GM21825 (cell line): ENCODE measurements at regions not wholly inside any gene's neighbourhood (a gene's known extent, or its start where the extent isn't known, plus 50 kb on each side); places are given as distances from the start of the nearest gene placed in this dataset.
"Not testable (repeated sequence)": the region's sequence is repeated elsewhere in the genome, so short reads cannot be mapped to it uniquely, and the experiment has no call there.

Source experiments
- ATAC-seq: cut with Tn5 transposase; IDR thresholded peaks from one replicate; pipeline ENCODE4 v1.9.1; 2021; ENCODE audit warnings: mild to moderate bottlenecking, moderate library complexity; ENCODE audit not compliant: unreplicated experiment

DNA sequence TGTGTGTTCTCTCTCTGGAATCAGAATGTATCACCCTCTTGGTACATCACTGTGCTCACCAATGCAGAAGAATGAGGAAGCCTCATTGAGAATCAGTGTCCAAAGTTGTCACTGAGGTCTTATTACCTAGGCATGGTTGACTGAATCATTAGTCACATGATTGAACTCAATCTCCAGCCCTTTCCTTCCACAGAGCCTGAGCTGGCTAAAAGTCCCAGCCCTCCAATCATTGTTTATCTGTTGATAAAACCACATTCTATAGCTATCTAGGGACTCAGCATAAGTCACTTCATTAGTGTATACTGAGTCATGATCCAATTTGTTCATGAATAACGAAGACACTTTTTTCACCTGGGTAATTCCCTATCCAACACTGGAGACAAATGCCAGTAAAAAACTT is 396.8 kb downstream of the TRAM1L1 start:
- no peak for ATAC-seq

DNA sequence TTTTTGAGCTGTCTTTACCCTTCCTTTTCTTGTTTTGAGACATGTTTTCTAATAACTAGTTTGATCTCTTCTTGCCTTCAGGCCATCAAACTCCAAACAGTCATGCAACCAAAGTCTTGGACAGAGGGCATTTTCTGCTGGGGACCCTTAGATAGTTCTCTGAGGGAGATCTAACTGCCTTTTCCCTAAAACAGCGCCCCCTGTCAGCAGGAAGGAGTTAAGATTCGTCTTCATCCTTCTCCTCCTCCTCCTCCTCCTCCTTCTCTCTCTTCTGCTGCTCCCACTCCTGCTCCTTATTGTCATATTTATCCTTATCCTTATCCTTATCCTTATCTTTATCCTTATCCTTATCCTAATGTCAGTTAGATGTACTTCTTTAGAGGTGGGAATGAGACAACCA is 417.2 kb downstream of the TRAM1L1 start:
- no peak for ATAC-seq

DNA sequence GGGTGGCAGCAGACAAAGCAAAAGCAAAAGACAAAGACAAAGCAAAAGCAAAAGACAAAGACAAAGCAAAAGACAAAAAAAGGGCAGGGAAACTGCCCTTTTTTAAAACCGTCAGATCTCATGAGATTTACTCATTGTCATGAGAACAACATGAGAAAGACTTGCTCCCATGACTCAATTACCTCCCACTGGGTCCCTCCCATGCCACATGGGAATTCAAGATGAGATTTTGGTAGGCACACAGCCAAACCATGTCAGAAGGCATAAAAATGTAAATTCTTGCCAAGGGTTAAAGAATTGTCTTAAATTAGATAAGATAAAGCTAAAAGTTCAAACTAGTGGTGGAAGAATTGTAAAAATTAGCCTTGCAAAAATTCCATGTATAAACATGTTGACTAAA is 419.7 kb downstream of the TRAM1L1 start:
- no peak for ATAC-seq

DNA sequence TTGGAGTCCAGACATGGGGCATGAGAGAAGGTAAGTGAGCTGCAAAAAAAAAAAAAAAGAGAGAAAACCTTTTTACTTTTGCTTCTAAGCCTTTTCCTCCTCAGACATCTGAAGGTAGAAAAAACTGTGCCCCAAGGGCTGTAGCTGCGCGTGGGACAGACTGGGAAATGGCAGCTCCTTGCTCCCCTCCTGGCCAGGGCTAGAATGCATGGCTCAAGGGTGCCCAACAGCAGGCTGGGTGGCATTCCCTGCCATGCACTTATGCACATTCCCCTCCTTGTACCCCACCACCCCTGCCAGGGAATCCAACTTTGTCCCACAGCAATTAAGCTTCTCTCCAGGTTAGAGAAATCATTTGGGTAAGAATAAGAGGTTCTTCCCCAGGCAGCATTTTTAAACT is 421.2 kb downstream of the TRAM1L1 start:
- ATAC-seq: no peak

DNA sequence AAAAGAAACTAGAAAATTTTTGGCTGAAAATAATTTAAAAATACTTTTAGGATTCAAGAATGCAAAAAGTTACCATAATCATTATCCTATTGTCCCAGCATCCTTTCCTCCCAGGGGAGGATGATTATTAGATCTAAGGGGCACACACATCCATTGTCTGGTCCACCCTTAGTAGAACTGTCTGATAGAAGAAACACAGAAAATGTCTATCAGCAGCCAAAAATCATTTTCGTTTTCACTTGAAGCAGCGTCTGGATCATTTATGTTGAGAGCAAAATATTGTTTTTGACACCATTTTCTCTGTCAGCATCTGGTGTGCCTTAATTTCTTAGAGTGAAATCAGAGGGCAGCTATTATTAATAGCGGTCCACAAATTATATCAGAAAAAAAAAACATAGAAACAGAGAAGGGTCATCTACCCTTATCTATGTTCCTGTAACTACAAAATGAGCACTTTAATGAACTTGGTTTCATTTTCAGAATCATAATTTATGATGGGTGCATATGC is 446.3 kb downstream of the TRAM1L1 start:
- no peak for ATAC-seq

DNA sequence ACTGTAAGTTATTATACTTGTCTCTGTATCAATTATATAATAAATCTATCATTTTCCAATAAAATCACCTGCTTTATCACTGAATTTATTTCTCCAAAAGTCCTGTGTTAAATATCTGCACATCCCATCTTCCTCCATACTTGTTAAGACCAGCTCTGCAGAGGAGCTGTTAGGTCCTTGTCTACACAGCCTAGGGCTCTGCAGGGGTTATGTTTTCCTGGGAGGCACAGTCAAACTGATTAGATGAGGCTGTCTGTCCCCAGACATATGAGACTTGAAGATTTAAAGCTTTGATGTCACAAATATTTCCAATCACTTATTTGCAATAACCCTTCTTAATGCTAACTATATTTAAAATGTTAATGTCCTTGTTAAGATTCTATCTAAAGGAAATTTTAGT is 446.8 kb downstream of the TRAM1L1 start:
- no peak for ATAC-seq

DNA sequence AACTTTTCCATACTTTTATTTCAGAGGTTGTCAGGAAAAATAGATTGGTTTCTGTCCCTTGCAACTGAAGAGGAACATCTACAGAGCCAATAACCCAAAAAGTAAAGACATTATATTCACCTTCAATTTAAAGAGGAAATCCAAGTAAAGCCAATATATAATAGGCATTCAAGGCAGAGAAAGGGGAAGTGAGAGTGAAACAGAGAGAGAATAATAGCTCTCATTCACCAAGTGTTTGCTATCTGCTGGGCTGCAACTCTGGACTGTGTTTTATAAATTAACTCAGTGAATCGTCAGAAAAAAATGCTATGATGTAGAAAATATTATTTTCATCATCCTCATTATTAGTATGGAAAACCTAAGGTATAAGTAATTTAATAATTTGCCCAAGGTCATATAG is 448.5 kb downstream of the TRAM1L1 start:
- ATAC-seq: peak; percentile 97

DNA sequence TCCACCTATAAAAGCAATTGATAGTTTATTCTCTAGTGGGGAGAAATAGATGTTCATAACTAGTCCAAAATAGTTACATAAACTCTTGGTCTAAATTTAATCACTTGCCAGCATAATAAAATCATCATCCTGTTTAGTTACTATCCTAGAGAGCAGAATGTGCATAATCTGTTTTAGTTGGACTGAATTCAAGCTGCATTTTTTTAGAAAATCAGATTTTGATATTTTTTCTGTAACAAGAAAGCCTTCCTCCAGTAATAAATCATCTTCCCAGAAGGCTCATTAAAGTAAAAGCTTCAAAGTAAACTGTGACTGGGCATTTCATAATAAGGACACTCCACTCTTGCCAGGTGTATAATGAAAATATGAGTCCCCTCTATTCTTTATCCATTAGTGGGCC is 453.1 kb downstream of the TRAM1L1 start:
- ATAC-seq: no peak

DNA sequence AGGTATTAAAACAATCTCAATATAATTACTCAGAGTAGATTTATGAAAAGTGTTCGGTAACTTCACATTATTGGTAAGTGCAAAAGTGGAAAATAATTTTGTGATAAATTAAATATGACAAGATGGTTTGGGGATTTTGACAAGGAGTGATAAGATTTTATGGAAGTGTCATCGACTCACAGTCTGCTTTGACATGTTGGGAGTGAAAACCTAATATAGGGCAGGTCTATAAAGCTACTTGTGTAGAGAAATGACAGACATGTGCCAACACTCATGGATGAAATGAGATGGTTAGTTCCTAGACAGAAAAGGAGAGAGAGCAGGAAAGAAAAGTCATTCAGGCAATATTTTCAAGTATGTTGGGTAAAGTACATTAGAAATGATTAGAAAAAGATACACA is 456.8 kb downstream of the TRAM1L1 start:
- no peak for ATAC-seq

DNA sequence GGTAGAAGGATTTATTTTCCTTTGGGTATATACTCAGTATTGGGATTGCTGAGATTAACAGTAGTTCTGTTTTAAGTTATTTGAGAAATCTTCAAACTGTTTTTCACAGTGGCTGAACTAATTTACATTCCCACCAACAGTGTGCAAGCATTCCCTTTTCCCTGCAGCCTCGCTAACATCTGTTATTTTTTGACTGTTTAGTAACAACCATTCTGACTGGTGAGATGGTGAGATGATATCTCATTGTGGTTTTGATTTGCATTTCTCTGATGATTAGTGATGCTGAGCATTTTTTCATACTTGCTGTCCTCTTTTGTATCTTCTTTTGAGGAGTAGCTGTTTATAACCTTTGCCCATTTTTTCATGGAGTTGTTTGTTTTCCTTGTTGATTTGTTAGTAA is 457.8 kb downstream of the TRAM1L1 start:
- ATAC-seq: no peak

DNA sequence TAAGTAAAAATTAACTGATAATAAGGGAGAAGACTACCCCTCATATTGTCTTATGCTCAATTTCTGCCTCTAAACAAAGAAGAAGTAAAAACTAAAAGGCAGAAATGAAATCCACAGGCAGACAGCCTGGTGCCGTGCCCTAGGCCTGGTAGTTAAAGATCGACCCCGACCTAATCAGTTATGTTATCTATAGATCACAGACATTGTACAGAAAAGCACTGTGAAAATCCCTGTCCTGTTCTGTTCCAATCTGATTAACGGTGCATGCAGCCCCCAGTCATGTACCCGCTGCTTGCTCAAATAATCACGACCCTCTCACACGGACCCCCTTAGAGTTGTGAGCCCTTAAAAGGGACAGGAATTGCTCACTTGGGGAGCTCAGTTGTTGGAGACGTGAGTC is 465.9 kb downstream of the TRAM1L1 start:
- ATAC-seq: not testable (repeated sequence)

DNA sequence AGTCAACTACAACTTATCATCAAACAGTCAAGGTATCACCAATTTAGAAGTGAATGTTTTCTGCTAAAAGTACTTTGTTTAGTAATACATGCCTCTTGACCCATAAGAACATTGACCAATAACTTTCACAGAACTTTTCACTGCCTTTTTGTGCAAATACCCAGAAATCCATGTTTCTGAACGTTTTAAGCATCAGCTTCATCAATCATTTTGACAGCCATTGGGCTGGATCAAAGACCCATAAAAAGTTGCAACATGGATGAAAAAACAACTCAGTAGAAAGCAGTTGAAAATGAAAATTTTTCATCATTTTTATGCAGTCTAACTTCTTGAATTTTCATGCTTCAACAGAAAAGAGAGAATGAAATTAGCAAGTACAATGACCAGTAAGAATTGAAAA is 466.7 kb downstream of the TRAM1L1 start:
- ATAC-seq: no peak

DNA sequence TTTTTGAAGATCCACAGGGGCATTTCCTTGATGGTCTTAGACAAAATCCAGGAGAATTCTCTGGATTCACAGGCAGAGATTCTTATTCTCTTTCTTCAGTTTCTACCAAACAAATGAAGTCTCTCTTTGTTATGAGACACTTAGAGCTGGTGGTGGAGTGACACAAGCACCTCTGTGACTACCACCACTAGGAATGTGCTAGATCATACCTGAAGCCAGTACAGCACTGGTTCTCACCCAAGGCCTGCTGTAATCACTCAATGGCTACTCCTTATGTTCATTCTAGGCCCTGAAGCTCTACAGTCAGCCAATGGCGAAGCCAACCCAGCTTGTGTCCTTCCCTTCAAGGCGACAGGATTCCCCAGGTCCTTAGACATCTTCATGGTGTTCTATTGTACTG is 482.3 kb downstream of the TRAM1L1 start:
- no peak for ATAC-seq

DNA sequence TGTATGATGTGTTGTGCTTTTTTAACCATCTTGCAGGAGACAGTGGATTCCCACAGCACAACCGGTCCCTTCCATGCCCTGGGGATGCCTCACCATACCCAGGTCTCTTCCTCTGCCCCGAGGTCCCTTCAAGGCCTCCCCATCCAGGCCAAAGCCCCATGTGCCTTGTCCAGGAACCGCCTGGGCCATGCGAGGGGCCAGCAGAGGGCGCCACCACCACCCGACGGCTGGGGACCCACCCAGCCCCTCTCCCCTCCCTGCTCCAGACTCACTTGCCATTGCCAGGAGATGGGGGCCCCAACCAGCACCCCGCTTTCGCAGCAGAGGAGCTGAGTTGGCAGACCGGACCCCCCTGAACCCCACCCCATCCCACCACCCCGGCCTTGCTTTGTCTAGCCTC is 485.5 kb downstream of the TRAM1L1 start:
- ATAC-seq: no peak

DNA sequence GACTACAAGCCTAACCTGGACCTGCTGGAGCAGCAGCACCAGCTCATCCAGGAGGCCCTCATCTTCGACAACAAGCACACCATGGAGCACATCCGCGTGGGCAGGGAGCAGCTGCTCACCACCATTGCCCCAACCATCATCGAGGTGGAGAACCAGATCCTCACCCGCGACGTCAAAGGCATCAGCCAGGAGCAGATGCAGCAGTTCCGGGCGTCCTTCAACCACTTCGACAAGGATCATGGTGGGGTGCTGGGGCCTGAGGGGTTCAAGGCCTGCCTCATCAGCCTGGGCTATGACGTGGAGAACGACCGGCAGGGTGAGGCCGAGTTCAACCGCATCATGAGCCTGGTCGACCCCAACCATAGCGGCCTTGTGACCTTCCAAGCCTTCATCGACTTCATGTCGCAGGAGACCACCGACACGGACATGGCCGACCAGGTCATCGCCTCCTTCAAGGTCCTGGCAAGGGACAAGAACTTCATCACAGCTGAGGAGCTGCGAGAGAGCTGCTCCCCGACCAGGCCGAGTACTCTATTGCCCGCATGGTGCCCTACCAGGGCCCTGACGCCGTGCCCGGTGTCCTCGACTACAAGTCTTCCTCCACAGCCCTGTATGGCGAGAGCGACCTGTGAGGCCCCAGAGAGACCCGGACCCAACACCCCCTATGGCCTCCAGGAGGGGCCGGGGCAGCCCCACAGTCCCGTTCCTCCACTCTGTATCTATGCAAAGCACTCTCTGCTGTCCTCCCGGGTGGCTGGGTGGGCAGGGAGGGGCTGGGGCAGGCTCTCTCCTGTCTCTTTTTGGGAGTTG is 486.2 kb downstream of the TRAM1L1 start:
- no peak for ATAC-seq

DNA sequence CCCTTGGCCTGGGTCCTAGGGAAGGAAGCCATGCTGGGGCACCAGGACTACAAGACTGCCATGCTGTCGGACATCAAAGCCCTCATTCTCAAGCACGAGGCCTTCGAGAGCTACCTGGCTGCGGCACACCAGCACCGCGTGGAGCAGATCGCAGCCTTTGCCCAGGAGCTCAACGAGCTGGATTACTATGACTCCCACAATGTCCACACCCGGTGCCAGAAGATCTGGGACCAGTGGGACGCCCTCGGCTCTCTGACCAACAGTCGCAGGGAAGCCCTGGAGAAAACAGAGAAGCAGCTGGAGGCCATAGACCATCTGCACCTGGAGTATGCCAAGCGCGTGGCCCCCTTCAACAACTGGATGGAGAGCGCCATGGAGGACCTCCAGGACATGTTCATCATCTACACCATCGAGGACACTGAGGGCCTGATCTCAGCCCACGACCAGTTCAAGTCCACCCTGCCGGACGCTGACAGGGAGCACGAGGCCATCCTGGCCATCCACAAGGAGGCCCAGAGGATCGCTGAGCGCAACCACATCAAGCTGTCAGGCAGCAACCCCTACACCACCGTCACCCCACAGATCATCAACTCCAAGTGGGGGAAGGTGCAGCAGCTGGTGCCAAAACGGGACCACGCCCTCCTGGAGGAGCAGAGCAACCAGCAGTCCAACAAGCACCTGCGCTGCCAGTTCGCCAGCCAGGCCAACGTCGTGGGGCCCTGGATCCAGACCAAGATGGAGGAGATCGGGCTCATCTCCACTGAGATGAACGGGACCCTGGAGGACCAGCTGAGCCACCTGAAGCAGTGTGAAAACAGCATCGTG is 487.0 kb downstream of the TRAM1L1 start:
- no peak for ATAC-seq

DNA sequence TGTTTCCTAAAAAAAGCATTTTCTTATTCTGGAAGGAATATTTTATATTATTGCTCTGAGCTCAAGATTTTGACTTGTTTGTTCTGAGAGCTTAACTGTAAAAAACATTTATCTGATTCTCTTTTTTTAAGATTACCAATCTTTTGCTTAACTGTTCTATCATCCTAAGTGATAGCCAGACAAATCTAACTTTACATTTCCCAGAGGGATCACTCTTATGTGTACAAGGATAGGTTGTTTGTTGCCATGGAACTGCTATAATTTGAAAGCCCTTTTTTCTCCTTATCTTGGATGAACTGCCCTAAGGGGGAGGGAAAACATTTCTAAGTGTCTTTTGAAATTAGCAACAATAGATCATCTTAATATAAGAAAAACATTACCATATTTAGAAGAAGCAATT is 494.7 kb downstream of the TRAM1L1 start:
- ATAC-seq: no peak

DNA sequence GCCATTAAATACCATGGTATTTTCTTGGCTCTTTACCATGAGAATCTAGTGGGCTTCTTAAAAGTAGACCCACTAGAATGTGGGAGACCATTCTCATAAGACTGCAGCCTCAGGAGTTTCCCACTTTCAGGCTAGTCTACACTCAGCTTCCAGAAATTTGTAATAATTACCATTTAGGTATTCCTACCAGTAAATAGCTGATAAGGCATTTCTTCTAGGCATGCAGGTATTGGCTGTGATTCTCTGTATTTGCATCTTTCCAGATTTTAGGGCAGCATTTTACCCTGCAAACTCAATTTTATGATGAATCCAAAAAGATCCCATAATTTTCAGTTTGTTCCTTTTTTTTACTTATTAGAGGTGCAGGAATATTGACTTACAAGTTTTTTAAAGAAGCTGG is 496.6 kb downstream of the TRAM1L1 start:
- no peak for ATAC-seq

DNA sequence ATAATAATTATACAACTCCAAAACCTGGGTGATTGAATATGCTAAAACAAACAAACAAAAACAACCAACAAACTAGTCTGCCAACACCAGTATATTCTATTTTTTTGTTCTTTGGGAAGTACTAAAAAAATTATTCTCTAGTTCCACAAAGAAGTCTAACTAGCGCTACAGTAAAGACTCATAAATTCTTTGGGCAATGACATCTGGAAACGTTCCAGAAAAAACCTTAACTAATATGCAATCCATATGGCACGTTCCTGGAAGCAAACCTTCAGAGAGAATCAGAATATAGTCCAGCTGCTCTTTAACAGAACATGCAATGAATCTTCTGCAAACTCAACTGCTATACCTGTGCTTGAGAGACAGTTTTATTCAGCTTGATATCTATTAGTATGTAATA is 500.1 kb downstream of the TRAM1L1 start:
- ATAC-seq: no peak

DNA sequence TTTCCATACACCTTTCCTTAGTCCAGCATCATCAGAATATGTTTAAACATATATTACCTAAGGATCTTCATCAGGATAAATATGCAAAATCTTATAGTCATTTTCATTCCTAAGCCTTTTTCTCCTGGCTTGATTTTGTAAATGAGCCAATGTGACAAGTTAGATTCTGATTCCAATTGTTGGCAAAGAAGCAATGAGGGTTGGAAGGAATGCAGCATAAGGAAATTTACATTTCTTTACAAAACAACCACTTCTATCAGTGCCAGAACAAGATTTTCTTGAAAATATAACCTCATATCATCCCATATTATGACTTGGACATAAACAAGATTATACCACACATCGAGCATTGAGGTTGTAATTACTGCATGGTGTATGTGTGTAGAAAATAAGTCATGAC is 508.1 kb downstream of the TRAM1L1 start:
- ATAC-seq: no peak

DNA sequence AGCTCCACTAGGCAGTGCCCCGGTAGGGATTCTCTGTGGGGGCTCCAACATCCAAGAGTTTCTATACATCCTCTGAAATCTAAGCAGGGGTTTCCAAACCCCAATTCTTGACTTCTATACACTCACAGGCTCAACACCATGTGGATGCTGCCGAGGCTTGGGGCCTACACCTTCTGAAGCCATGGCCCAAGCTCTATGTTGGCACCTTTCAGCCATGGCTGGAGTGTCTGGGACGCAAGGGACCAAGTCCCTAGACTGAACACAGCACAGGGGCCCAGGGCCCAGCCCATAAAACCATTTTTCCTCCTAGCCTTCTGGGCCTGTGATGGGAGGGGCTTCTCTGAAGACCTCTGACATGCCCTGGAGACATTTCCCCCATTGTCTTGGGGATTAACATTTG is 511.8 kb downstream of the TRAM1L1 start:
- ATAC-seq: no peak

DNA sequence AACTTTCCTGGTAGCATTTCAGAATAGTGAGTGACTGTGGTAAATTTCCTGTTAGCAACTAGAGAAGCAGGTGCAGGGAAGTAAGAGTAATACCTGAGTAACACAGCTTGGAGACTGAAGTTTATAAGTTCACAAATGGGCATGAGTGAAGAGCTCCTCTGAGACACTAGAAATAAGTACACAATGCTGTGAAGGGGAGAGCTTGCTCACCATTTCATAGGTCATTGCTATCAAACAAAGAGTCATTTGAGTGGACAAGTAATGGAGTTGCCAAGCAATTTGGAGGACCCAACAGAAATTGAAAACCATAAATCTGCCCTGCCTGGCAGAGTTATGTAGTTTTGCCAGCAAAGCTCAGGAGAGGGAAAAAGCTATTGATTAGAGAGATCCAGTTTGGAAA is 523.6 kb downstream of the TRAM1L1 start:
- ATAC-seq: no peak
